HCT116 (cell line): ENCODE measurements at regions not wholly inside any gene's neighbourhood (a gene's known extent, or its start where the extent isn't known, plus 50 kb on each side); places are given as distances from the start of the nearest gene placed in this dataset.

ENCODE experiments used
- ATAC-seq: fragments of 200-7000 bp; cut with Tn5 transposase; 2 replicates; pipeline ENCODE4 v1.9.1; 2020; ENCODE audit warnings: mild to moderate bottlenecking, moderate library complexity
- BruUV-seq: library from RNA; stranded (reverse); fragments of 400-500 nt; replicated peaks from 2 replicates; lab custom pipeline; 2021; lab: Mats Ljungman, UMichigan
- CTCF ChIA-PET: fragments of 300-600 bp; sonication (Branson Sonifier 250); formaldehyde crosslinking; loops from one replicate; lab custom pipeline; 2021; ENCODE audit warnings: antibody characterized with exemption; lab: Charles Lee
- POLR2A ChIA-PET: fragments of 300-600, 350-600 bp; sonication (Branson Sonifier 250); formaldehyde crosslinking; loops from one replicate; lab custom pipeline; 2021; ENCODE audit warnings: antibody characterized with exemption; lab: Charles Lee
- RAD21 ChIA-PET, 2 experiments: fragments of 300-600 bp; sonication (Branson Sonifier 250); formaldehyde crosslinking; loops; one replicate each; lab custom pipeline; 2023; ENCODE audit warnings: low total read pairs in 2 of 2; ENCODE audit not compliant: uncharacterized antibody in 2 of 2, unreplicated experiment in 2 of 2, low non-redundant PET in 1 of 2; lab: Charles Lee
- DNase-seq: peaks from one replicate; pipeline ENCODE4 v3.0.0-alpha.2; 2010; ENCODE audit warnings: low read depth, low spot score
- H2AFZ ChIP-seq: fragments of 200-600 bp; shearing (Covaris generic), sonication (generic); 2 replicates; pipeline ENCODE4 v1.6.1; 2017; ENCODE audit warnings: low read depth, mixed run types, mixed read lengths, antibody characterized with exemption, low read length; ENCODE audit not compliant: poor library complexity, severe bottlenecking
- H3K27ac ChIP-seq: 2 replicates; pipeline ENCODE4 v1.5.1; 2012; ENCODE audit warnings: low read depth, low read length
- H3K27me3 ChIP-seq: fragments of 200-600 bp; sonication (generic); 2 replicates; pipeline ENCODE4 v1.6.1; 2016; ENCODE audit warnings: mixed run types, low read length, mixed read lengths; ENCODE audit not compliant: insufficient read depth
- H3K36me3 ChIP-seq, 2 experiments: fragments of 200-500 bp in 1 of 2; fragments of 200-600 bp in 1 of 2; sonication (Bioruptor generic) in 1 of 2; sonication (generic) in 1 of 2; 2 replicates each; pipeline versions ENCODE4 v1.5.1 to v1.6.1; 2014 to 2016; ENCODE audit warnings: low read length in 2 of 2, inconsistent platforms in 1 of 2, mixed read lengths in 1 of 2, mixed run types in 1 of 2; ENCODE audit not compliant: insufficient read depth in 2 of 2, control insufficient read depth in 1 of 2
- H3K4me1 ChIP-seq, 2 experiments: fragments of 200-600 bp in 1 of 2; sonication (generic) in 1 of 2; 2 replicates each; pipeline versions ENCODE4 v1.5.1 to v1.6.1; 2012 to 2017; ENCODE audit warnings: low read length in 2 of 2, inconsistent platforms in 1 of 2, mild to moderate bottlenecking in 1 of 2, mixed read lengths in 1 of 2, mixed run types in 1 of 2, moderate library complexity in 1 of 2; ENCODE audit not compliant: insufficient read depth in 2 of 2, control insufficient read depth in 1 of 2
- H3K4me2 ChIP-seq: fragments of 200-600 bp; sonication (generic); 2 replicates; pipeline ENCODE4 v1.6.1; 2017; ENCODE audit warnings: mixed run types, low read length, mixed read lengths
- H3K4me3 ChIP-seq, 2 experiments: fragments of 200-600 bp in 1 of 2; sonication (generic) in 1 of 2; replicated peaks in 1 of 2; 2 replicates each; pipeline ENCODE4 v1.5.1; 2011 to 2016; ENCODE audit warnings: low read length in 2 of 2, control low read depth in 1 of 2, low read depth in 1 of 2, mild to moderate bottlenecking in 1 of 2, mixed read lengths in 1 of 2, mixed run types in 1 of 2
- H3K79me2 ChIP-seq: fragments of 200-600 bp; sonication (generic); 2 replicates; pipeline ENCODE4 v1.6.1; 2017; ENCODE audit warnings: mild to moderate bottlenecking, mixed run types, low read length, moderate library complexity, mixed read lengths; ENCODE audit not compliant: insufficient read depth
- H3K9ac ChIP-seq: fragments of 200-600 bp; sonication (generic); 2 replicates; pipeline ENCODE4 v1.6.1; 2016; ENCODE audit warnings: low read length, mixed read lengths
- H3K9me2 ChIP-seq: fragments of 200-600 bp; sonication (generic), shearing (Covaris generic); 2 replicates; pipeline ENCODE4 v1.6.1; 2017; ENCODE audit warnings: mixed run types, mild to moderate bottlenecking, moderate library complexity; ENCODE audit not compliant: insufficient read depth
- H3K9me3 ChIP-seq, 2 experiments: fragments of 200-500 bp in 1 of 2; fragments of 200-600 bp in 1 of 2; sonication (Bioruptor generic) in 1 of 2; sonication (generic) in 1 of 2; 2 replicates each; pipeline ENCODE4 v1.6.1; 2014 to 2017; ENCODE audit warnings: low read length in 2 of 2, mixed read lengths in 2 of 2, inconsistent platforms in 1 of 2, low read depth in 1 of 2, mild to moderate bottlenecking in 1 of 2, mixed run types in 1 of 2, moderate library complexity in 1 of 2; ENCODE audit not compliant: control insufficient read depth in 1 of 2, insufficient read depth in 1 of 2
- H4K20me1 ChIP-seq: fragments of 200-600 bp; sonication (generic), shearing (Covaris generic); 2 replicates; pipeline ENCODE4 v1.6.1; 2017; ENCODE audit warnings: mixed run types, mild to moderate bottlenecking, moderate library complexity; ENCODE audit not compliant: insufficient read depth
- CEBPB ChIP-seq: IDR thresholded peaks from 2 replicates; pipeline ENCODE4 v1.6.1; 2012; ENCODE audit warnings: low read depth
- EGR1 ChIP-seq: IDR thresholded peaks from 2 replicates; pipeline ENCODE4 v1.6.1; 2012; ENCODE audit warnings: low read depth
- ELF1 ChIP-seq: IDR thresholded peaks from 2 replicates; pipeline ENCODE4 v1.6.1; 2012; ENCODE audit warnings: low read depth, borderline replicate concordance
- EZH2 ChIP-seq: fragments of 200-600 bp; sonication (generic); IDR thresholded peaks from 2 replicates; pipeline ENCODE4 v1.6.1; 2017; ENCODE audit warnings: antibody characterized with exemption, mixed run types
- FOSL1 ChIP-seq: IDR thresholded peaks from 2 replicates; pipeline ENCODE4 v1.6.1; 2012; ENCODE audit warnings: low read depth
- JUND ChIP-seq: IDR thresholded peaks from 2 replicates; pipeline ENCODE4 v1.6.1; 2012
- POLR2A ChIP-seq: IDR thresholded peaks from 2 replicates; pipeline ENCODE4 v1.7.0; 2011; ENCODE audit warnings: borderline replicate concordance; ENCODE audit not compliant: insufficient read depth, insufficient read length; ENCODE audit errors: extremely low read depth
- POLR2AphosphoS5 ChIP-seq: IDR thresholded peaks from 2 replicates; pipeline ENCODE4 v1.6.1; 2011; ENCODE audit warnings: mild to moderate bottlenecking, low read depth, low read length, moderate library complexity
- RAD21 ChIP-seq: IDR thresholded peaks from 2 replicates; pipeline ENCODE4 v1.6.1; 2012; ENCODE audit warnings: low read depth, mild to moderate bottlenecking
- SIN3A ChIP-seq: IDR thresholded peaks from 2 replicates; pipeline ENCODE4 v1.6.1; 2012; ENCODE audit warnings: low read depth
- SP1 ChIP-seq: IDR thresholded peaks from 2 replicates; pipeline ENCODE4 v1.6.1; 2012; ENCODE audit warnings: low read depth
- SRF ChIP-seq: IDR thresholded peaks from 2 replicates; pipeline ENCODE4 v1.6.1; 2012; ENCODE audit warnings: low read depth
- TCF7L2 ChIP-seq: IDR thresholded peaks from 2 replicates; pipeline ENCODE4 v1.7.0; 2011; ENCODE audit warnings: borderline replicate concordance, inconsistent platforms; ENCODE audit not compliant: insufficient read depth, insufficient read length; ENCODE audit errors: extremely low read depth
- YY1 ChIP-seq: IDR thresholded peaks from 2 replicates; pipeline ENCODE4 v1.6.1; 2011; ENCODE audit warnings: low read length, low read depth, moderate library complexity, mild to moderate bottlenecking; ENCODE audit not compliant: insufficient replicate concordance; ENCODE audit errors: extremely low read depth
- ZFX ChIP-seq: fragments of 450-650 bp; IDR thresholded peaks from 2 replicates; pipeline ENCODE4 v1.6.1; 2017
- intact Hi-C: fragments of 100-400 bp; cut with micrococcal nuclease; formaldehyde crosslinking; loops from 2 replicates; pipeline ENCODE4 v1.10.0; 2022
- TF ChIP-seq, protein P1 (sequence below), 3 experiments: fragments of 200-600 bp in 1 of 3; sonication (generic) in 1 of 3; IDR thresholded peaks in 2 of 3; conservative IDR thresholded peaks in 1 of 3; 2 replicates each; pipeline ENCODE4 v1.5.1; 2012 to 2017; ENCODE audit warnings: low read depth in 2 of 3, low read length in 2 of 3, antibody characterized with exemption in 1 of 3, borderline replicate concordance in 1 of 3, control low read depth in 1 of 3, mild to moderate bottlenecking in 1 of 3, mixed read lengths in 1 of 3, mixed run types in 1 of 3, moderate library complexity in 1 of 3; ENCODE audit not compliant: insufficient read depth in 1 of 3
- TF ChIP-seq, protein P2 (sequence below): IDR thresholded peaks from 2 replicates; pipeline ENCODE4 v1.6.1; 2011; ENCODE audit warnings: mild to moderate bottlenecking, low read length, moderate library complexity; ENCODE audit not compliant: insufficient replicate concordance; ENCODE audit errors: extremely low read depth
- TF ChIP-seq, protein P3 (sequence below): IDR thresholded peaks from 2 replicates; pipeline ENCODE4 v1.6.1; 2012

DNA sequence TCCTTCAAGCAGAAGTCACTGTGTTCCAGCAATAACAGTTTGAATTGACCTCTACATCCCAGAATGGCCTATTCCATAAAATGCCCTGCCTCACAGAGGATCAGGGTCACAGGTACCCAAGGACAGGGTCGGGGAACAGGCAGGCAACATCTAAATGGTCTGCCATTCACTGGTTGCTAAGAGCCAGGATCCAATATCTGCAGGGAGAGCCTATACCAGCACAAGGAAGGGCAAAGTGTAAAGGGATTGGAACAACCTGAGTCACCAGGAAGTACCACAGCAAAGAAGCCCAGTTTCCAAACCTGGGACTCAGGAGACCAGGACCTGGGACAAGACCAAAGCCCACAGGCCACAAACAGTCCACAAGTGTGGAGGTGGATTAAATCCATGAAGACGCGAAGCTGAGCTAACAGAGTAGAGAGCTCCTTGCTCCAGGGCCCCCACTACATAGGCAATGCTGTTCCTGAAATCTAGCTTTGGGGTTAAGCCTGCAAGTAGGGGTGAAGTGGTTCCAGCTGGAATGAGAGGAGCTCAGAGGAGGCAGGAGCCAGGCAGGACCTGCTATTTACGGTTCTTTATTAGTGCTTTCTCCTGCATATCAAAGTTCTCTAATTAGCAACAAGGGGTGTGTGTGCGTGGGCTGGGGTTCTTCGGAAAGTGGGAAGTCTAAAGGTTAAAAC lies 274.3 kb downstream of the BCL11B start:
- no peak overlapping the region for H2AFZ ChIP-seq
- 0 out of 2 replicates have a peak, but pooled peaks cover 4% of the 10 kb centered on the region for H3K27me3 ChIP-seq
- no peaks in the 10 kb centered on the region for H3K4me1 ChIP-seq
- H4K20me1 ChIP-seq: no peaks in the 10 kb centered on the region
- BruUV-seq: no TSS peak
- no peak overlapping the region for H3K9ac ChIP-seq
- ChIA-PET CTCF (no interaction called here), RAD21 (no interaction called here), POLR2A (no interaction called here)
- intact Hi-C loops: no loop called here
- TF ChIP-seq RAD21: no peak
- no peak overlapping the region for H3K27ac ChIP-seq
- ATAC-seq (no peak), DNase-seq (no peak)
- H3K4me3 ChIP-seq: no peak overlapping the region
- H3K9me2 ChIP-seq: no peaks in the 10 kb centered on the region; the same call in 1 of the 2 replicates
- no peaks in the 10 kb centered on the region for H3K36me3 ChIP-seq
- no peaks in the 10 kb centered on the region for H3K79me2 ChIP-seq
- no peaks in the 10 kb centered on the region for H3K9me3 ChIP-seq
- H3K4me2 ChIP-seq: no peak overlapping the region

DNA sequence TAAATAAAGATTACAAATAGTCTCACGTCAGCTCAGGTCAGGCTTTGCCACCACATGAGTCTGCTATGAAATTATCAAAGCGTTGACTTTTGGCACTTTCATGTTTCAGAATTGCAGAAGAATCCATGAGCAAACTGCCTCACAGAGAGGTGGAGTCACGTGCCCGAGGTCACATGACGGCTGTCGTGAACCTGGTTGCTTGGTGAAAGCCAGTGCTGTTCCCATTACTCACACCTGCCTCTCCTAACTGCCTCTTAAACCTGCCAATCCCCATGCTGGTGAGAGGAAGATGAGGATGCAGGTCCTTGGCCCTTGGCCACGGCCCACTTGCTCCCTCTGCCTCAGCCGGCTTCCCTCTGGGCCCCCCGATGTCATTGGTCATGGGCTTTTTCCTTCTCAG lies 272.7 kb downstream of the BCL11B start:
- ChIA-PET POLR2A (no interaction called here), RAD21 (no interaction called here), CTCF (no interaction called here)
- Histone ChIP-seq H4K20me1 (no peaks in the 10 kb centered on the region), H3K9me3 (no peaks in the 10 kb centered on the region), H3K9ac (no peak overlapping the region), H3K79me2 (no peaks in the 10 kb centered on the region), H3K4me2 (no peak overlapping the region), H3K27ac (no peak overlapping the region), H3K9me2 (no peaks in the 10 kb centered on the region; the same call in 1 of the 2 replicates), H3K27me3 (0 out of 2 replicates have a peak, but pooled peaks cover 3% of the 10 kb centered on the region), H2AFZ (no peak overlapping the region), H3K4me3 (no peak overlapping the region), H3K4me1 (no peaks in the 10 kb centered on the region), H3K36me3 (no peaks in the 10 kb centered on the region)
- intact Hi-C loops: no loop called here
- DNase-seq (no peak), ATAC-seq (no peak)
- BruUV-seq: no TSS peak
- TF ChIP-seq TCF7L2 (no peak), JUND (no peak), EGR1 (no peak), POLR2AphosphoS5 (no peak), POLR2A (no peak), SRF (no peak), EZH2 (no peak), FOSL1 (no peak), CEBPB (no peak), RAD21 (no peak), SIN3A (no peak), ELF1 (no peak), ZFX (no peak), YY1 (no peak), SP1 (no peak)
- TF ChIP-seq, protein P1, sequence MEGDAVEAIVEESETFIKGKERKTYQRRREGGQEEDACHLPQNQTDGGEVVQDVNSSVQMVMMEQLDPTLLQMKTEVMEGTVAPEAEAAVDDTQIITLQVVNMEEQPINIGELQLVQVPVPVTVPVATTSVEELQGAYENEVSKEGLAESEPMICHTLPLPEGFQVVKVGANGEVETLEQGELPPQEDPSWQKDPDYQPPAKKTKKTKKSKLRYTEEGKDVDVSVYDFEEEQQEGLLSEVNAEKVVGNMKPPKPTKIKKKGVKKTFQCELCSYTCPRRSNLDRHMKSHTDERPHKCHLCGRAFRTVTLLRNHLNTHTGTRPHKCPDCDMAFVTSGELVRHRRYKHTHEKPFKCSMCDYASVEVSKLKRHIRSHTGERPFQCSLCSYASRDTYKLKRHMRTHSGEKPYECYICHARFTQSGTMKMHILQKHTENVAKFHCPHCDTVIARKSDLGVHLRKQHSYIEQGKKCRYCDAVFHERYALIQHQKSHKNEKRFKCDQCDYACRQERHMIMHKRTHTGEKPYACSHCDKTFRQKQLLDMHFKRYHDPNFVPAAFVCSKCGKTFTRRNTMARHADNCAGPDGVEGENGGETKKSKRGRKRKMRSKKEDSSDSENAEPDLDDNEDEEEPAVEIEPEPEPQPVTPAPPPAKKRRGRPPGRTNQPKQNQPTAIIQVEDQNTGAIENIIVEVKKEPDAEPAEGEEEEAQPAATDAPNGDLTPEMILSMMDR (IDR thresholded peaks at IDR 0.05 in 2 of 3, conservative IDR thresholded peaks at IDR 0.05 in 1 of 3; ENCODE audit: borderline replicate concordance in 1 of 3, insufficient read depth in 1 of 3, low read depth in 2 of 3, low read length in 2 of 3): no peak
- TF ChIP-seq, protein P2, sequence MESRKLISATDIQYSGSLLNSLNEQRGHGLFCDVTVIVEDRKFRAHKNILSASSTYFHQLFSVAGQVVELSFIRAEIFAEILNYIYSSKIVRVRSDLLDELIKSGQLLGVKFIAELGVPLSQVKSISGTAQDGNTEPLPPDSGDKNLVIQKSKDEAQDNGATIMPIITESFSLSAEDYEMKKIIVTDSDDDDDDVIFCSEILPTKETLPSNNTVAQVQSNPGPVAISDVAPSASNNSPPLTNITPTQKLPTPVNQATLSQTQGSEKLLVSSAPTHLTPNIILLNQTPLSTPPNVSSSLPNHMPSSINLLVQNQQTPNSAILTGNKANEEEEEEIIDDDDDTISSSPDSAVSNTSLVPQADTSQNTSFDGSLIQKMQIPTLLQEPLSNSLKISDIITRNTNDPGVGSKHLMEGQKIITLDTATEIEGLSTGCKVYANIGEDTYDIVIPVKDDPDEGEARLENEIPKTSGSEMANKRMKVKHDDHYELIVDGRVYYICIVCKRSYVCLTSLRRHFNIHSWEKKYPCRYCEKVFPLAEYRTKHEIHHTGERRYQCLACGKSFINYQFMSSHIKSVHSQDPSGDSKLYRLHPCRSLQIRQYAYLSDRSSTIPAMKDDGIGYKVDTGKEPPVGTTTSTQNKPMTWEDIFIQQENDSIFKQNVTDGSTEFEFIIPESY: no peak
- TF ChIP-seq, protein P3, sequence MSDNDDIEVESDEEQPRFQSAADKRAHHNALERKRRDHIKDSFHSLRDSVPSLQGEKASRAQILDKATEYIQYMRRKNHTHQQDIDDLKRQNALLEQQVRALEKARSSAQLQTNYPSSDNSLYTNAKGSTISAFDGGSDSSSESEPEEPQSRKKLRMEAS: no peak
